HG02798 (cell line): ENCODE measurements at regions not wholly inside any gene's neighbourhood (a gene's known extent, or its start where the extent isn't known, plus 50 kb on each side); places are given as distances from the start of the nearest gene placed in this dataset.
"Not testable (repeated sequence)": the region's sequence is repeated elsewhere in the genome, so short reads cannot be mapped to it uniquely, and the experiment has no call there.

Source experiments
- ATAC-seq: cut with Tn5 transposase; IDR thresholded peaks from one replicate; pipeline ENCODE4 v1.9.1; 2021; ENCODE audit warnings: mild to moderate bottlenecking; ENCODE audit not compliant: unreplicated experiment, poor library complexity

DNA sequence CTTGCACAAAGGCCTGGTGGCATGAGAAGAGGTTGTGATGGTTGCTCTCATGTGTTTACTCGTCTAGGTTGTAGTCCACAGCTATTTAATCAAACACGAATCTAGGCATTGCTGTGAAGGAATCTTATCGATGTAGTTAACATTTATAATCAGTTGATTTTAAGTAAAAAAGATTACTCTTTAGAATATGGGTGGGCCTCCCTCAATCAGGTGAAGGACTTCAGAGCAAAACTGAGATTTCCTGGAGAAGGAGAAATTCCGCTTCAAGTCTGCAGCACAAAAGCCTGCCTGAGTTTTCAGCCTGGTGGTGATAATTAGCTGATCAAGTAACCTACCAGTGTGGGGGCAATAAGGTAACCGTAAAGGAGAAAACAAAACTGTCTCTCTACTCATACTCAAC lies 523.6 kb downstream of the GRIN2A start:
- ATAC-seq: no peak

DNA sequence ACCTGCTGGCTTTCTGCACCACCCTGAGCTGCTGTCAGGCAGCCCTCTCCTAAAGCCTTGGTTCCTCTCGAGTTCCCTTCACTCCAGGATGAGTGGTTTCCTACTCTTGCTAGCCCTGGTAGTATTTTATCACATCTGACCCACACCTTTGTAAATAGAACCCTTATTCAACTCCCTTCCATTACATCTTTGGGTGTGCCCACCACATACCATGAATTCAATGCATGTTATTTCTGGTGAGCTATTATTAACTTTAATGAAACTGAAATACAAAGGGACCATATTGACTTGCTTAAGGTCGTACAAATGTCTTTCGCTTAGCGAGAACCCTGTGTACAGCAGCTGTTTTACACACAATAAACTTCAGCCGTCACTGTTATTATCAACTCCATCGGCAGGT lies 521.3 kb downstream of the GRIN2A start:
- no peak for ATAC-seq

DNA sequence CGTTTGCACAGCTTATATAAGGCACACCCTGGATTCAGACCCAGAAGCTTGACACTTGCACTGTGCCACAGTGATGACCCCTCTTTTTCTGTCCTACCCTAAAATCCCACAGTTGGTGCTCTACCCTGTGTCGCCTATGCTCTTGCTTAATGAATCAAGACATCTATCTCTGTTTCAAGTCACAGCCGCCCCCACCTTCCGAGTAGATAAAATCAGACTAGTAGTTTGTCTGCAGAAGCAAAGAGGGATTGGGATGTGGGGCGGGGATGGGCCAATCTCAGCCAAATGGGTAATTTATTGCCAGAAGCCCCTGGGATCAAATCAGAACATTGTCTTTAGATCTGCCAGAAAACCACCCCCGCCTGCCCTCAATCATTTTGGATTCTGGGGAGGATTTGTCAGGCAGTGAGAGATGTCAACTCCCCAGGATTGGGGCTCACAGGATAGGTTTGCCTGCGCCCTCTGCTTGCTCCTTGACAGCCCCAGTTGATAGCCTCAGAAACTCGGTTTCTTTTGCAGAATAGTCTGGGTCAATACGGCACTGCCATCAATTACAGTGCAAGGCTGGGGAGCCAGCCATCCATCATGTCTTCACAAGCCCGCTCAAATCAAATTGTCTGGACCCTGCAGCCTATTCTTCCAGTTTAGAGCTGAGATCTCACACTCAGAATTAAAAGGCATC lies 520.8 kb downstream of the GRIN2A start:
- ATAC-seq: no peak

DNA sequence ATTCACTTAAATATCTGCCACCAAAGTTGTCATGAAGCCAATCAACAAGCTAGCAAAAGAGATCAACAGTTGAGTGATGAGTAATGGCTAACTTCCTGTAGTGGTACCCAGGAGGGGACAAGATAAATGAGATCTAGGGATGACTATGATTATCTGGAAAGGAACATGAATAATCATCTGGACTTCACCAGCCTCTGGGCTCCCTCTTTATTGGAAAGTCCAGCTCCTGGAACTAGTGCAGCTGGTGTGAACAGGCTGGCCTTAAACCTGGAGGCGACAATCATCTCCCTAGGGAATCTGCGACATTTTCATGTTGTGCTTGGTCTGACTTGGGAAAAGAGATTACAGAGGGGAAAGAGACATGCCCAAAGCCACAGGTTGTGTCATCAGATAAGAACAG lies 518.6 kb downstream of the GRIN2A start:
- no peak for ATAC-seq

DNA sequence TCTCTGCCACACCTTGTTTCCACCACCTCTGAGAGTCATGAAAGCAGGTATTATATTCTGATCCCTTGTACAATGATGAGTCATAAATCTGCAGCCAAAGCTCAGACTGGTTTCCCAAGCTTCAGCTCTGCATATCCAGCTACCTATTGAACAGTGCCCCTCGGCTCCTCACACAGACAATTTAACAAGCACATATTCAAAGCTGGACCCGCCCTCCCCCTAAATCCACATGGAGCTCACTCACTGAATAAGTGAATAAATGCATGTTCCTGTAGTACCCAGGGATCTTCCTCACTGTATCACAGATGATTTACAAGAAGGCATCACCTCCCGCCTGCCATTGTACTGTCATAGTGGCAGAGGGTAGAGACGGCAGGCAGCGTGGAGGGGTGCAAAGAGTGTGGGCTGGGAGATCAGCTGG lies 516.4 kb downstream of the GRIN2A start:
- no peak for ATAC-seq

DNA sequence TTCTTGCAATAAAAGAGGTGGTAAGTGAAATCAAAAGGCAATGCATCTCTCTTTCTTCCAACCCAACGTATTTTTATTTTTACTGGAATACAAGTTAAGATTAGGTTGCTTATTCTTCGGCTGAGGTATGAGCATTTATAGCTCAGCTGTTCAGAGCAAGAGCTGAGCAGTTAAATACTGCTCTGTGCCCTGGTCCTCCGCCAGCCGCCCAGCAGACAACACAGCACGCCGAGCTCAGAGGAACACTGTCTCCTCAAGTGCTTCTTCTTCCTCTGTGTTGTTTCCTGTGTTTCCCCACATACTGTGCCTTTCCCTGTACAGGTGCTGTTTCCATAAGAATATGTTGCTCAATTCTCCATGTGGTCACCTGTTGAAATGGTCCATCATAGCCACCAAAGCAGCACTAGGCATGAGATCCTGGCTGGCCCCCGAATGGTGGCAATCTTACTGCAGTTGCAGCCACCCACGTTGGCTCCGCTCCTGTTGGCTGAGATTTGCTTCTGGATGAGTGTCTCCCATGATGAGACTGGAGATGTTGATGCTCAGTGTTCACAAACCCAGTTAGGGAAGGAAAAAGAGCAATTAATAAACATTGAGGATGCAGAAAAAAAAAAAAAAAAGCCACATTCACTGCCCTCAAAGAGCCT lies 515.3 kb downstream of the GRIN2A start:
- ATAC-seq: no peak

DNA sequence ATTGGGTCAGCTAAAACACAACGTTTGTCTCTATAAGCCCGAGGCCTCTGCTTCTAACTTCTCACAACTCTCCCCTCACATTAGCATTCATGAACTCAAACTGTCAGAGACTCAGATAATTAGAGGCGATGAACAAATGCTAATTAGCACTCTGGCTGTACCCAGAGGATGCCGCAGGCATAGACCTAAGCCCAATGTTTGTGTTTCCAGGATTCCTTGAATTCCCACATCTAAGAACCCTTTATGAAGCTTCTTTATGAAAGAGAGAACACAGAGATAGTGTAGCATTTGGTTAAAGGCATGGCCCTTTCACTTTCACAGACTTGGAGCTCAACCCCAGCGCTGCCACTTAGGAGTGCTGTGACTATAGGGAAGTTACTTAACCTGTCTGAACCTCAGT lies 512.2 kb downstream of the GRIN2A start:
- no peak for ATAC-seq

DNA sequence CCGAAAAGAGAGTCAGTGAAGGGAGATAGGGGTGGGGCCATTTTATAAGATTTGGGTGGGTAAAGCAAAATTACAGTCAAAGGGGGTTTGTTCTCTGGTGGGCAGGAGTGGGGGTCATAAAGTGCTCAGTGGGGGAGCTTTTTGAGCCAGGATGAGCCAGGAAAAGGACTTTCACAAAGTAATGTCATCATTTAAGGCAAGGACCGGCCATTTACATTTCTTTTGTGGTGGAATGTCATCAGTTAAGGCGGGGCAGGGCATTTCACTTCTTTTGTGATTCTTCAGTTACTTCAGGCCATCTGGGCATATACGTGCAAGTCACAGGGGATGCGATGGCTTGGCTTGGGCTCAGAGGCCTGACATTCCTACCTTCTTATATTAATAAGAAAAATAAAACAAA lies 511.6 kb downstream of the GRIN2A start:
- ATAC-seq: not testable (repeated sequence)

DNA sequence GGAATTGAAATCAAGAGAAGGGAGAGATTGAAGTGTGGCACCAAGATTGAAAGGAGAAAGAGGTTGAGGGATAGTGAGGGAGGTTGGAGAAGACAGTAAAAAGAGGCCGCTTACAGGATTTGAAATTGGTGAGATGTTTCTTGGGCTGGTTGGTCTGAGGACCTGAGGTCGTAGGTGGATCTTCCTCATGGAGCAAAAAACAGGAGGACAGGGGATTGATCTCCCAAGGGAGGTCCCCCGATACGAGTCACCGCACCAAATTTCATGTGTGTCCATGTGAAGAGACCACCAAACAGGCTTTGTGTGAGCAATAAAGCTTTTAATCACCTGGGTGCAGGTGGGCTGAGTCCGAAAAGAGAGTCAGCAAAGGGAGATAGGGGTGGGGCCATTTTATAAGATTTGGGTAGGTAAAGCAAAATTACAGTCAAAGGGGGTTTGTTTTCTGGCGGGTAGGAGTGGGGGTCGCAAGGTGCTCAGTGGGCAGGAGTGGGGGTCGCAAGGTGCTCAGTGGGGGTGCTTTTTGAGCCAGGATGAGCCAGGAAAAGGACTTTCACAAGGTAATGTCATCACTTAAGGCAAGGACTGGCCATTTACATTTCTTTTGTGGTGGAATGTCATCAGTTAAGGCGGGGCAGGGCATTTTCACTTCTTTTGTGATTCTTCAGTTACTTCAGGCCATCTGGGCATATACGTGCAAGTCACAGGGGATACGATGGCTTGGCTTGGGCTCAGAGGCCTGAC lies 505.5 kb downstream of the GRIN2A start:
- not testable (repeated sequence) for ATAC-seq

DNA sequence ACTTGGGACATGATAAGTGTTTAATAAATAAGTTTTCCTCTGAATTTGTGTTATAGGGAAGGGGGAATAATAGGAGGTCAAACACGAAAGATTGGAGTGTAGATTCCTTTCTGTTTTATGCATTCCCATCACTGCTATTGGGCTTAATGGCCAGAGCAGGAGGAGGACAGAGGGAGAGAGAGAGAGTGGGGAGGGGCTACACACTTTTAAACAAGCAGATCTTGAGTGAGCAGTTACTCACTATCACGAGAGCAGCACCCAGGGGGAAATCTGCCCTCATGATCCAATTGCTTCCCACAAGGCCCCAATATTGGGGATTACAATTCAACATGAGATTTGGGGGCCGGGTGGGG lies 505.0 kb downstream of the GRIN2A start:
- ATAC-seq: no peak

DNA sequence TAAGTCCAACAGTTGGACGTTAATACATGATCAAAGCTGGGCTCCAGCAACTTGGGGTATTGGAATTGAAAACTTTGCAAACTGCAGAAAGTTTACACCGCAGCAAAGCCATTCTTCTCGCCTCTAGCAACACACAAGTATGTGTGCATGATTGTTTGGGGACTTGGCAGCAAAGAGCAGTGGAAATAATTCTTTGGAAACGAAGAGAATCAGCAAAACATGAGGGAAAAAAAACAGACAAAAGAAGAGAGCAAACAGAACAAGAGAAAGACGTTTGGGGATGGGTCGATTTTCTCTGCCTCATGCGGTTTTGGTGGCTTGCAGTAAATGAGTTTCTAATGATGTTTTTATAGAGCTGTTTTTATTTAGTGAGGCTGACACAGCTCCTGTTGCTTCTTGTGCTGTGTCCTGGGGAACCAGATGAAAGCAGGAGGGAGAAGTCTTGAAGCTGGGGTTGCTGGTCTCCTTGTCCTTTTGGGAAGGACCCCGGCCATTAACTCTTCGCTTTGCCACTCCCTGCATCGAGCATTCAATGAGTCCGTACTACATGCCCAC lies 502.9 kb downstream of the GRIN2A start:
- ATAC-seq: no peak

DNA sequence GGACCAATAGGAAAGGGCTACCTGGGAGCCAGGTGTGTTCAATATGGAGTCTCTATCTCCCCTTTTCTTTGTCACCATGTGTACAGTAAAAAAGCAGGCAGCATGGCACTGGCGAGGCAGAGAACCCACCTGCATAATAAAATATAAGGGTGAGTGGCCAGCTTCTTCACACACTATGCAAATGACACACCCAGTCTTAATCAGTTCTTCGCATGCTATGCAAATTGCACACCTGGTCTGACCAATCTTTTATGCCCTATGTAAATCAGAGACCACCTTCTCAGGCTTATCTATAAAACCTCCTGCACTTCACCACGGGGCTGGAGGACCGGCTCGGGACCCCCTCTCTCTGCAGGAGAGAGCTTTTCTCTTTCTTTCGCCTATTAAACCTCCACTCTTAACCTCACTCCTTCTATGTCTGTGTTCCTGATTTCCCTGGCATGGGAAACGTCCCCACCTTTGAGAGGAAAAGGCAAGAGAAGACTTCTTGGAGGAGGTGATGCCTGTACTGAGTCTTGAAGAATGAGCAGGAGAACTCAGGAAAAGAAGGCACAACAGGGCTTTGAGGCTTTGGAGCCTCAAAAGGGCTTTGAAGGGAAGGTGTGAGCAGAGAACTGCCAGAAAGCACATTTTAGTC lies 502.1 kb downstream of the GRIN2A start:
- ATAC-seq: no peak

DNA sequence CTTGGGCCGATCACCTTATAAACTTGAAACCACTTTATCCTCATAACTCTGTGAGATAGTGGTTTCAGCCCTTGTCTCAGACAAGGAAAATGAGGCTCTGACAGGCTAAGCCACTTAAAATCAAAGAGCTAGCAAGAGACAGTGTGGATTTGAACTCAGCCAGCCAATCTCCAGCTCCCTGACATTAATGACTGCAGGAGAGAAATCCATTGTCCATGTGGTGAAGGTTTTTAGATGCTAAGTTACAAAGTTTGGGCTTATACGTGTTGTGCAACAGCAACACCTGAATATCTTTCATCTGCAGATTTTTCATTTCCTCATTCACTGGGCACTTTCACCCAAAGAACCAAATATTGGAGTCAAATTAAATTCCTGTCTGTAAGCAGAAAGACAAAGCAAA lies 501.3 kb downstream of the GRIN2A start:
- no peak for ATAC-seq

DNA sequence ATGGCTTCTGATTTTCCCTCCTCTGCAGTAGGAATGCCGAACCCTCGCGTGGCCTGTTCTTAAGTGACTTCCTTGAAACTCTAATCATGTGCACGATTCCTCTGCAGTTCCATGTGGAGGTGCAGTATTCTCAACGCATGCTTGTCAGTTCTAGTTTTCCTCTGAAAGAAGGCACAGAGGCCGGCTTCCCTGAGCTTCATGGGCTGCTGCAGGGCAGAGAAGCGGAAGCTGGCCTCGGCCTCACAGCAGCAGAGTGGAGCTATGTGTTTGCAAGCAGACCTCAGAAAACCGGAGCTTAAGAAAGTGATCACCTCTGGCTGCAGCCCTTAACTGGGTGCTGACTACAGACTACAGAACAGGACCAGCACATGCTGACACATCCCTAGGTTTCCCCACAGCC lies 500.7 kb downstream of the GRIN2A start:
- ATAC-seq: no peak

DNA sequence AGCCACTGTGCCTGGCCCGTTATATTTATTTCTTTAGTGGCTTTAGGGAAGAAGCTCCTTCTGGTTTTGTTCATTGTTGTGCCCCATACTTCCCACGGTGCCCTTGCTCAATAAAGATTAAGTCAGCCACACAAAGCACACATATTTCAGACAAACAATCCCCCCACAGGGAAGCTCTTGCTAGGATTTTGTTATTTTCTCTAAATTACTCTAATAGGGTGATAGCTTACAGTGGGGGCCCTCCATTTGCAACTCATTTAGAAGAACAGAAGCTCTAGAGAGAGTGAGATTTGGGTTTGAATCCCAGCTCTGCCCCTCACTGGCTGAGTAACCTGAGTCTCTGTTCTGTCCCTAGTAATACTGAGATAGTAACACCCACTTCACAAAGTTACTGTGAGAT lies 499.9 kb downstream of the GRIN2A start:
- ATAC-seq: no peak

DNA sequence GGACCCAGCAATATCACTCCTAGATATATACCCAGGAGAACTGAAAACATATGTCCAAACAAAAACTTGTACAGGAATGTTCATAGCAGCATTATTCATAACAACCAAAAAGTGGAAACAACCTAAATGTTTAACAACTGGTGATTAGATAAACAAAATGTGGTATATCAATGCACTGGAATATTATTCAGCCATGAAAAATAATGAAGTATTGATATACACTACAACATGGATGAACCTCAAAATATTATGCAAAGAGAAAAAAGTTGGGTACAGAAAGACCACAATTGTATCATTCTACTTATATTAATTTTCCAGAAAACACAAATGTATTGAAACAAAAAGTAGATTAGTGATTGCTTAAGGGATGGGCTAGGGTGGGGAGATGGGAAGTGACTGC lies 498.6 kb downstream of the GRIN2A start:
- ATAC-seq: no peak

DNA sequence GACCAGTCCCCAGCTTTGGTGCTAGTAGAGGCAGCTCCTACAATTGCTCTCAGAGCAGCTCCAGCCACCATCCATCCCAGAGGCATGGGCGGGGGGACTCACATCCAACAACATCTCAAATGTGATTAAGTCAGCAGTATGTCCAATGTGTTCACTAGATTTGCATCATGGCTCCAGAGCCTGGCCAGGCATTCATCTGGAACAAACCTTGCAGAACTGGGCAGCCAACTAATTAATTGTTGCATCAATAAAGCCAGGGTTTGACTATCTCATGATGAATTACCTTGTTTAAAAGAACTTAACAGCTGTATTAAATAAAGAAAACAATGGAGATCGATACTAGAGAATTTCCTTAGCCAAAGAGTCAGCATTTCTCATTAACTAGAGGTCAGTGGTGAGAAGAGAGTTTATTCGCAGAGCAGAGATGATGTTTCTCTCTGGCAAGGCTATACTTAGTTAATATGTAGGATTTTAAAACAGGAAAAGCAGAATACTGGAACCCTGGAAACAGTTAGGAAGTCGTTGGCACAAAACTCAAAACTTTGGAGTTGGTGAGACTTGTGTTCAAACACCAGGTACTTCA lies 494.4 kb downstream of the GRIN2A start:
- ATAC-seq: no peak

DNA sequence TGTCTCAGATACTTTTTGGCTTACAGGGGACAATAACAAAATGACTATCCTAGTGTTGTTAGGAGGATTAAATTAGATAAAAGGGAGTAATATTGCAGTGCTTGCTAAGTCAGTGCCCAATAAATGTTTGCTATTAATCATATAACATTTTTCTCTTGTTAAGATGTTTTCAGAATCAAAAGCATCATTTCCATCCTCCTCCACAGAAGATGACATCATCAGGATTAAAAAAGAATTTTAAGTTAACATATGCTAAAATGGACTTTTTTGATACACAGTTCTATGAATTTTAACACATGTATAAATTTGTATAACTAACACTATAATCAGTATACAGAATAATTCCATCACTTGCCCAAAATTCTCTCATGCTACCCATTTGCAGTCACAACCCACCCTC lies 492.6 kb downstream of the GRIN2A start:
- no peak for ATAC-seq

DNA sequence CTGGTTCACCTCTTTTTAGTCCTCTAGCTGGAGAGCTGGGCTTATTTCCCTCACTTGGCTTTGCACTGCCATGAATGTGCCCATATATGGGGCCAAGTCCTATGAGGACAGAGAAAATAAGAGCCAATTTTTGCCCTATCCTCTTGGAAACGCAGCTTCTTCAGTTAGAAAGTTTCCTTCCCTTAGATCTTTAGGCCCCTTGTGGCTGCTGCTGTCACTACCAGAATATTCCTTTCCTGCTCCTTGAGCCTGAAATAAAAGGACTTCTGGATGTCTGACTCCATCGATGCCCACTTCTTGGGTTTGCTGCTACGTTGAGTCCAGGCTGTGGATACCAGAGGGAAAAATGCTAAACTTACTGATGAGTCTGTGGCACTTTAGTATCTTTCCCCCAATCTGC lies 487.1 kb downstream of the GRIN2A start:
- no peak for ATAC-seq
